Testis (tissue), 2 donors: ENCODE measurements at regions not wholly inside any gene's neighbourhood (a gene's known extent, or its start where the extent isn't known, plus 50 kb on each side); places are given as distances from the start of the nearest gene placed in this dataset.

Experiments
- CTCF ChIP-seq, 3 experiments: fragments of 450-650 bp in 2 of 3; fragments of 200-600 bp in 1 of 3; sonication (generic) in 1 of 3; IDR thresholded peaks; one replicate each; pipeline ENCODE4 v1.5.1; 2016 to 2019; ENCODE audit warnings: antibody characterized with exemption in 3 of 3, mild to moderate bottlenecking in 2 of 3, moderate library complexity in 1 of 3
- POLR2A ChIP-seq: fragments of 450-650 bp; IDR thresholded peaks from one replicate; pipeline ENCODE4 v1.6.1; 2017; ENCODE audit warnings: antibody characterized with exemption, mild to moderate bottlenecking, moderate library complexity

- TF ChIP-seq CTCF (IDR thresholded peaks at IDR 0.05) (no peak), POLR2A (no peak)
Observed at GRCh38 chr15:62534996-62535395, 369.9 kb upstream of the C2CD4B start.
